ENCODE measurements at regions not wholly inside any gene's neighbourhood (a gene's known extent, or its start where the extent isn't known, plus 50 kb on each side); places are given as distances from the start of the nearest gene placed in this dataset.

GRCh38 chr5:106876298-106876622 lies 794.5 kb downstream of the EFNA5 start:
- Histone ChIP-seq H3K9ac (ENCODE audit: low read depth, low read length) (no peak overlapping the region), H3K36me3 (ENCODE audit: insufficient read depth, low read length) (no peaks in the 10 kb centered on the region), H3K4me1 (ENCODE audit: control insufficient read depth, insufficient read depth, low read length) (no peaks in the 10 kb centered on the region), H3K27me3 (ENCODE audit: control insufficient read depth, insufficient read depth, low read length) (no peaks in the 10 kb centered on the region), H3K9me3 (replicated peaks; ENCODE audit: low read length) (no peaks in the 10 kb centered on the region), H3K4me3 (ENCODE audit: low read length) (no peak overlapping the region), H3K4me2 (ENCODE audit: low read length) (no peak overlapping the region)

- no peak overlapping the region for H3K4me3 ChIP-seq (ENCODE audit: low read length)
- no peak overlapping the region for H3K9ac ChIP-seq (ENCODE audit: low read depth, low read length)
- H3K27me3 ChIP-seq (ENCODE audit: control insufficient read depth, insufficient read depth, low read length), result no peaks in the 10 kb centered on the region
- H3K9me3 ChIP-seq (replicated peaks; ENCODE audit: low read length), result no peaks in the 10 kb centered on the region
- H3K4me1 ChIP-seq (ENCODE audit: control insufficient read depth, insufficient read depth, low read length), result no peaks in the 10 kb centered on the region
- no peak overlapping the region for H3K4me2 ChIP-seq (ENCODE audit: low read length)
- H3K36me3 ChIP-seq (ENCODE audit: insufficient read depth, low read length), result no peaks in the 10 kb centered on the region
Observed at GRCh38 chr5:106875591-106876297, 795.0 kb downstream of the EFNA5 start.

- H3K4me1 ChIP-seq (ENCODE audit: control insufficient read depth, insufficient read depth, low read length), result no peaks in the 10 kb centered on the region
- no peak overlapping the region for H3K9ac ChIP-seq (ENCODE audit: low read depth, low read length)
- no peak overlapping the region for H3K4me3 ChIP-seq (ENCODE audit: low read length)
- H3K27me3 ChIP-seq (ENCODE audit: control insufficient read depth, insufficient read depth, low read length), result no peaks in the 10 kb centered on the region
- no peaks in the 10 kb centered on the region for H3K36me3 ChIP-seq (ENCODE audit: insufficient read depth, low read length)
- H3K9me3 ChIP-seq (replicated peaks; ENCODE audit: low read length), result no peaks in the 10 kb centered on the region
- no peak overlapping the region for H3K4me2 ChIP-seq (ENCODE audit: low read length)
Observed at GRCh38 chr5:106874974-106875373, 795.8 kb downstream of the EFNA5 start.

GRCh38 chr5:106874531-106874930 lies 796.2 kb downstream of the EFNA5 start:
- Histone ChIP-seq H3K36me3 (ENCODE audit: insufficient read depth, low read length) (no peaks in the 10 kb centered on the region), H3K9ac (ENCODE audit: low read depth, low read length) (no peak overlapping the region), H3K4me1 (ENCODE audit: control insufficient read depth, insufficient read depth, low read length) (no peaks in the 10 kb centered on the region), H3K4me2 (ENCODE audit: low read length) (no peak overlapping the region), H3K27me3 (ENCODE audit: control insufficient read depth, insufficient read depth, low read length) (no peaks in the 10 kb centered on the region), H3K4me3 (ENCODE audit: low read length) (no peak overlapping the region), H3K9me3 (replicated peaks; ENCODE audit: low read length) (no peaks in the 10 kb centered on the region)

- H3K36me3 ChIP-seq (ENCODE audit: insufficient read depth, low read length), result no peaks in the 10 kb centered on the region
- no peak overlapping the region for H3K4me3 ChIP-seq (ENCODE audit: low read length)
- no peak overlapping the region for H3K4me2 ChIP-seq (ENCODE audit: low read length)
- no peaks in the 10 kb centered on the region for H3K9me3 ChIP-seq (replicated peaks; ENCODE audit: low read length)
- no peaks in the 10 kb centered on the region for H3K27me3 ChIP-seq (ENCODE audit: control insufficient read depth, insufficient read depth, low read length)
- no peak overlapping the region for H3K9ac ChIP-seq (ENCODE audit: low read depth, low read length)
- H3K4me1 ChIP-seq (ENCODE audit: control insufficient read depth, insufficient read depth, low read length), result no peaks in the 10 kb centered on the region
Observed at GRCh38 chr5:106873568-106873967, 797.2 kb downstream of the EFNA5 start.

- Histone ChIP-seq H3K27me3 (ENCODE audit: control insufficient read depth, insufficient read depth, low read length) (no peaks in the 10 kb centered on the region), H3K36me3 (ENCODE audit: insufficient read depth, low read length) (no peaks in the 10 kb centered on the region), H3K9ac (ENCODE audit: low read depth, low read length) (no peak overlapping the region), H3K9me3 (replicated peaks; ENCODE audit: low read length) (no peaks in the 10 kb centered on the region), H3K4me1 (ENCODE audit: control insufficient read depth, insufficient read depth, low read length) (peaks cover 2% of the 10 kb centered on the region), H3K4me3 (ENCODE audit: low read length) (no peak overlapping the region), H3K4me2 (ENCODE audit: low read length) (no peak overlapping the region)
Observed at GRCh38 chr5:106865279-106865678, 805.5 kb downstream of the EFNA5 start.

- Histone ChIP-seq H3K9ac (ENCODE audit: low read depth, low read length) (no peak overlapping the region), H3K4me2 (ENCODE audit: low read length) (no peak overlapping the region), H3K9me3 (replicated peaks; ENCODE audit: low read length) (no peaks in the 10 kb centered on the region), H3K4me1 (ENCODE audit: control insufficient read depth, insufficient read depth, low read length) (peaks cover 2% of the 10 kb centered on the region), H3K36me3 (ENCODE audit: insufficient read depth, low read length) (no peaks in the 10 kb centered on the region), H3K27me3 (ENCODE audit: control insufficient read depth, insufficient read depth, low read length) (no peaks in the 10 kb centered on the region), H3K4me3 (ENCODE audit: low read length) (no peak overlapping the region)
Observed at GRCh38 chr5:106862450-106863193, 808.1 kb downstream of the EFNA5 start.

- no peak overlapping the region for H3K4me2 ChIP-seq (ENCODE audit: low read length)
- H3K4me1 ChIP-seq (ENCODE audit: control insufficient read depth, insufficient read depth, low read length), result peaks cover 2% of the 10 kb centered on the region
- H3K9ac ChIP-seq (ENCODE audit: low read depth, low read length), result no peak overlapping the region
- H3K9me3 ChIP-seq (replicated peaks; ENCODE audit: low read length), result no peaks in the 10 kb centered on the region
- no peaks in the 10 kb centered on the region for H3K27me3 ChIP-seq (ENCODE audit: control insufficient read depth, insufficient read depth, low read length)
- H3K4me3 ChIP-seq (ENCODE audit: low read length), result no peak overlapping the region
- no peaks in the 10 kb centered on the region for H3K36me3 ChIP-seq (ENCODE audit: insufficient read depth, low read length)
Observed at GRCh38 chr5:106860398-106861044, 810.2 kb downstream of the EFNA5 start.

GRCh38 chr5:106858616-106859015 lies 812.1 kb downstream of the EFNA5 start:
- H3K4me2 ChIP-seq (ENCODE audit: low read length), result no peak overlapping the region
- H3K36me3 ChIP-seq (ENCODE audit: insufficient read depth, low read length), result no peaks in the 10 kb centered on the region
- H3K4me3 ChIP-seq (ENCODE audit: low read length), result no peak overlapping the region
- no peak overlapping the region for H3K9ac ChIP-seq (ENCODE audit: low read depth, low read length)
- H3K9me3 ChIP-seq (replicated peaks; ENCODE audit: low read length), result no peaks in the 10 kb centered on the region
- H3K27me3 ChIP-seq (ENCODE audit: control insufficient read depth, insufficient read depth, low read length), result no peaks in the 10 kb centered on the region
- H3K4me1 ChIP-seq (ENCODE audit: control insufficient read depth, insufficient read depth, low read length), result peaks cover 2% of the 10 kb centered on the region

GRCh38 chr5:106854922-106855321 lies 815.8 kb downstream of the EFNA5 start:
- no peak overlapping the region for H3K4me3 ChIP-seq (ENCODE audit: low read length)
- H3K4me1 ChIP-seq (ENCODE audit: control insufficient read depth, insufficient read depth, low read length), result no peaks in the 10 kb centered on the region
- no peaks in the 10 kb centered on the region for H3K36me3 ChIP-seq (ENCODE audit: insufficient read depth, low read length)
- H3K4me2 ChIP-seq (ENCODE audit: low read length), result no peak overlapping the region
- H3K27me3 ChIP-seq (ENCODE audit: control insufficient read depth, insufficient read depth, low read length), result no peaks in the 10 kb centered on the region
- H3K9ac ChIP-seq (ENCODE audit: low read depth, low read length), result no peak overlapping the region
- H3K9me3 ChIP-seq (replicated peaks; ENCODE audit: low read length), result no peaks in the 10 kb centered on the region

GRCh38 chr5:106854105-106854687 lies 816.5 kb downstream of the EFNA5 start:
- Histone ChIP-seq H3K4me1 (ENCODE audit: control insufficient read depth, insufficient read depth, low read length) (no peaks in the 10 kb centered on the region), H3K9ac (ENCODE audit: low read depth, low read length) (no peak overlapping the region), H3K4me3 (ENCODE audit: low read length) (no peak overlapping the region), H3K9me3 (replicated peaks; ENCODE audit: low read length) (no peaks in the 10 kb centered on the region), H3K27me3 (ENCODE audit: control insufficient read depth, insufficient read depth, low read length) (no peaks in the 10 kb centered on the region), H3K4me2 (ENCODE audit: low read length) (no peak overlapping the region), H3K36me3 (ENCODE audit: insufficient read depth, low read length) (no peaks in the 10 kb centered on the region)

Measured in skeletal muscle satellite cell (primary cell).